ENCODE measurements at regions not wholly inside any gene's neighbourhood (a gene's known extent, or its start where the extent isn't known, plus 50 kb on each side); places are given as distances from the start of the nearest gene placed in this dataset.

- Histone ChIP-seq H3K4me2 (ENCODE audit: low read depth, low read length) (no peak overlapping the region), H3K27ac (ENCODE audit: low read length) (no peak overlapping the region), H3K9me2 (replicated peaks; ENCODE audit: insufficient read depth, low read length) (no peaks in the 10 kb centered on the region), H3K79me2 (ENCODE audit: low read length) (no peaks in the 10 kb centered on the region), H2AFZ (ENCODE audit: low read length) (no peak overlapping the region), H3K36me3 (replicated peaks; ENCODE audit: insufficient read depth, low read length) (no peaks in the 10 kb centered on the region), H3K4me3 (ENCODE audit: low read length) (no peak overlapping the region), H3F3A (ENCODE audit: insufficient read depth, low read length) (no peaks in the 10 kb centered on the region), H3K9me3 (replicated peaks; ENCODE audit: insufficient read depth, low read length) (no peaks in the 10 kb centered on the region), H3K4me1 (ENCODE audit: low read length) (no peaks in the 10 kb centered on the region), H3K9ac (ENCODE audit: low read length) (no peak overlapping the region), H3K27me3 (replicated peaks; ENCODE audit: insufficient read depth, low read length) (no peaks in the 10 kb centered on the region), H4K20me1 (ENCODE audit: insufficient read depth, low read length) (no peaks in the 10 kb centered on the region)
- DNase-seq, result no peak
- no peak for TF ChIP-seq CTCF (IDR thresholded peaks at IDR 0.05; ENCODE audit: low read length)
- no peak for TF ChIP-seq EZH2phosphoT487 (IDR thresholded peaks at IDR 0.05; ENCODE audit: low read length)
- no peak for TF ChIP-seq EZH2 (optimal IDR thresholded peaks at IDR 0.05; ENCODE audit: low read depth, low read length)
These were observed 351.6 kb downstream of the THBS2 start for GRCh38 chr6:168902075-168902474.

GRCh38 chr6:168901076-168901475, 352.6 kb downstream of the THBS2 start:
- H3K79me2 ChIP-seq (ENCODE audit: low read length), result no peaks in the 10 kb centered on the region
- TF ChIP-seq CTCF (IDR thresholded peaks at IDR 0.05; ENCODE audit: low read length) (no peak), EZH2 (optimal IDR thresholded peaks at IDR 0.05; ENCODE audit: low read depth, low read length) (no peak), EZH2phosphoT487 (IDR thresholded peaks at IDR 0.05; ENCODE audit: low read length) (no peak)
- no peak overlapping the region for H3K4me2 ChIP-seq (ENCODE audit: low read depth, low read length)
- DNase-seq, result no peak
- H3K9ac ChIP-seq (ENCODE audit: low read length), result no peak overlapping the region
- H2AFZ ChIP-seq (ENCODE audit: low read length), result no peak overlapping the region
- H3K4me3 ChIP-seq (ENCODE audit: low read length), result no peak overlapping the region
- no peaks in the 10 kb centered on the region for H3K4me1 ChIP-seq (ENCODE audit: low read length)
- H3F3A ChIP-seq (ENCODE audit: insufficient read depth, low read length), result no peaks in the 10 kb centered on the region
- H3K36me3 ChIP-seq (replicated peaks; ENCODE audit: insufficient read depth, low read length), result no peaks in the 10 kb centered on the region
- H3K9me3 ChIP-seq (replicated peaks; ENCODE audit: insufficient read depth, low read length), result no peaks in the 10 kb centered on the region
- no peaks in the 10 kb centered on the region for H3K9me2 ChIP-seq (replicated peaks; ENCODE audit: insufficient read depth, low read length)
- no peak overlapping the region for H3K27ac ChIP-seq (ENCODE audit: low read length)
- no peaks in the 10 kb centered on the region for H3K27me3 ChIP-seq (replicated peaks; ENCODE audit: insufficient read depth, low read length)
- H4K20me1 ChIP-seq (ENCODE audit: insufficient read depth, low read length), result no peaks in the 10 kb centered on the region

- Histone ChIP-seq H3K27ac (ENCODE audit: low read length) (no peak overlapping the region), H4K20me1 (ENCODE audit: insufficient read depth, low read length) (no peaks in the 10 kb centered on the region), H3K79me2 (ENCODE audit: low read length) (no peaks in the 10 kb centered on the region), H3K9me2 (replicated peaks; ENCODE audit: insufficient read depth, low read length) (no peaks in the 10 kb centered on the region), H3F3A (ENCODE audit: insufficient read depth, low read length) (no peaks in the 10 kb centered on the region), H3K4me3 (ENCODE audit: low read length) (no peak overlapping the region), H2AFZ (ENCODE audit: low read length) (no peak overlapping the region), H3K36me3 (replicated peaks; ENCODE audit: insufficient read depth, low read length) (no peaks in the 10 kb centered on the region), H3K9ac (ENCODE audit: low read length) (no peak overlapping the region), H3K9me3 (replicated peaks; ENCODE audit: insufficient read depth, low read length) (no peaks in the 10 kb centered on the region), H3K4me2 (ENCODE audit: low read depth, low read length) (no peak overlapping the region), H3K27me3 (replicated peaks; ENCODE audit: insufficient read depth, low read length) (no peaks in the 10 kb centered on the region), H3K4me1 (ENCODE audit: low read length) (no peaks in the 10 kb centered on the region)
- TF ChIP-seq EZH2 (optimal IDR thresholded peaks at IDR 0.05; ENCODE audit: low read depth, low read length) (no peak), CTCF (IDR thresholded peaks at IDR 0.05; ENCODE audit: low read length) (no peak), EZH2phosphoT487 (IDR thresholded peaks at IDR 0.05; ENCODE audit: low read length) (no peak)
- no peak for DNase-seq
These were observed 357.3 kb downstream of the THBS2 start for GRCh38 chr6:168896321-168896720.
